HG03378 (cell line): ENCODE measurements at regions not wholly inside any gene's neighbourhood (a gene's known extent, or its start where the extent isn't known, plus 50 kb on each side); places are given as distances from the start of the nearest gene placed in this dataset.

Source experiments
- ATAC-seq: cut with Tn5 transposase; IDR thresholded peaks from one replicate; pipeline ENCODE4 v1.9.1; 2021; ENCODE audit warnings: mild to moderate bottlenecking, moderate library complexity; ENCODE audit not compliant: unreplicated experiment

DNA sequence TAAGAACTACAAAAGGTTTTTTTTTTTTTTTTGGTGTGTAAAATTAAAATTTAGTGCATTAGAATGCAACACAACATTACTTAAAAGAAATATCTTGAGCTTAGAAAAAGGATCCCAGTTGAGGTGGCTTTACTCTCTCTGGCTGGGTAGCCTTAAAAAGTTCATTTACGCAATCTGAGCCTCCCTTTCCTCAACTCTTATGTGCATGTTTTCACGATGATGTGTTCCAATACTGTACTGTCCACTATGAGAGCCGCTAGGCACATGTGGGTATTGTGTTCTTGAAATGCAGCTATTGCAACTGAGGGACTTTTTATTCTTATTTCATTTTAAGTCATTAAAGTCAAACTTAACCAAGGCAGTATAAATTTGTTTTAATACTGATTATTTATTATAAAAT, 460.9 kb upstream of the SYT1 start:
- no peak for ATAC-seq

DNA sequence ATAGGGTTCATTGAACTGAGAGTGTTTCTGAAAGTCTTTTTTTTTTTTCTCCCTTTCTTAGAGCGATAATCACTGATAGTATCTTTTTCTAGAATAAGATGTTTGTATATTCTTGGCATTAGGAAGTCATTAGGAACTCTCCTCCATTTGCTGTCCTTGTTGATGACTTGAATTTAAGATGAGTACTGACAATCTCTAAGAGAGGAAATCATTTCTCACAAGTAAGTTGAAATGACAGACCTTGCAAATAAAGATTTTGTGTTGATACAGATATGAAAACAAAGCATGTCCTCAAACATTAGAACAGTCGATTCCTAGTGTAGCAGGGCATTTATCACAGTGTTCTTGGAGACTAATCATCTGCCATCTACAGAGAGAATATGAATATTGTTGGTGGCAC, 458.4 kb upstream of the SYT1 start:
- no peak for ATAC-seq

DNA sequence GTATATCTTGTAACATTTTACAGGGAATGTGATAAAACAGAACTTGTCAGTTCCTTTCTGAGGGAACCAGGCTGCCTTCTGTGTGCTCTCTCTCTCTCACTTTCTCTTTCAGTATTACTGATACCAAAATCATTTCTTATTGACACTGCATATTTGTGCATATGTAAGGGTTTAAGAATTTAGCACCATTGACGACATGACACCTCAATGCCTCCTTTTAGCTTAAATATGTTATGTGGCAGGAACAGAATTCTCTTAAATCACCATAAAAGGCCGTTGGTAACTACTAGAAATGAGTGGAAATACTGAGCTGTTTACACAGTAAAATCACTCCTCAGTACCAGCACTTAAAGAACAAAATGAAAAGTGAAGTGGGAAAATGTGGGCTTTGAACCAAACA, 457.7 kb upstream of the SYT1 start:
- ATAC-seq: peak; percentile 96

DNA sequence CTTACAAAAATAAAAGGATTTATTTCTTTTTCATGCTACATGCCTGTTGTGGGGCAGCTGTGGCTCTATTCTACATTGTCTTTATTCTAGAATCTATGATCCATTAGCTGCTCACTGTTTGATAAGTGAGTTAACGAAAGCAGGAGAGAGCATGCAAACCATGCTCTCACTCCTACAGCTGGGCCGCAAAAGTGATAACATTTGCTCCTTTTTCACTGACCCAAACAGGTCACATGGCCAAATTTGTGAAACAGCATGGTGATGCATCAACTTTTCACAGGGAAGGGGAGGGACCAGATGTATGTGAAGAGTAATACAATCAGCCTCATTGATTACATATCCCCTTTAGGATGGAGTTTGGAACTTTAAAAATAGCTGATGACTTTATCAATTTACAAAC, 456.9 kb upstream of the SYT1 start:
- ATAC-seq: no peak

DNA sequence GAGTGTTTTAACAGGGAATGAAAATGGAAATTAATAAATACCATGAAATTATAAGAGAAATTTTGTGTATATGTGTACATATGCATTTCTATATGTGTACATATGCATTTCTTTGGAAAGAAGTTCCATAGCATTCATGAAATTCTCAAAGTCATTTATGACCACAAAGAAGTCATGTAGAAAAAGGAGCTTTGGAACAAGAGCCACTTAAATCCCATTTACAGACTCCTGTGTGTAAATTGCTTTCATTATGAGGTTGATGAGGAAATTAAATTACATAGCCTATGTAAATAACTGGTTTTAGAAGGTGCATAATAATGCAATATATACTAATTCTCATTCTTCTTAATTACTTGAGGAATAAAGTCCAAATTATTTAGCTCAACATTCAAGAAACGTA, 450.5 kb upstream of the SYT1 start:
- ATAC-seq: no peak

DNA sequence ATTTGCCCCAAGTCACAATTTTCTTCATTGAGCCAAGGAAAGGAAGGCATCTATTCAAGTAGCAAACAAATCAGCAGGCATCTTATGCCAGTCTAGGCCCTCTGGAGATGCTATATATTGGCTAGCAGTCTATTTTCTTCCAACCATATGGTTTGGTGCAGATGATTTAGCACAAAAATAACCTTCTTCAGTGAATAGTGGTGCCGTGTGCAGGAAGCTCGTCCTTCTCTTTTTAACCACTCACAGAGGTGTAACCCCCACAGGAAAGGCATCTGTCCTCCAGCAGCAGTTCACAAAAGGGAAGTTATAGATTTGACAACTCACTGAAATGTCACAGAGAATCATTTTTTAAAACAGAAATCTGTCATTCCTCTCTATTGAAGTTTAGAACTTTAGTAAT, 445.7 kb upstream of the SYT1 start:
- ATAC-seq: no peak

DNA sequence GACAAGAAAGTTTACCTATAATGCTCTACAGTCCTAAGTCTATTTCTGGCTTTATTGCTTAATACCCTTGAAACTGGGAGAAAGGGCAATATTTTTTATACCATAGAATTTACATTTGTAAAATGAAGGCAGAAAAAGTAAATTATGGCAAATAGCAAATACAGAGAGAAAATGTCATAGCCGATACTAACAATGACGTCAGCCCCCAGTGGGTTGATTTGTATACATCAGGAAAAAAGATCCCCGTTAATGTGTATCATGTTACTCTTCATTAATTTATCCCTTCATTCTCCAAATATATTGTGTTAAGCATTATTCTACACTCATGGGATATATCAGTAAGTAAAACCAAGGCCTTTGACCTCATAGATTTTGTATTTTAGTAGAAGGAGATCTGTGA, 445.1 kb upstream of the SYT1 start:
- no peak for ATAC-seq

DNA sequence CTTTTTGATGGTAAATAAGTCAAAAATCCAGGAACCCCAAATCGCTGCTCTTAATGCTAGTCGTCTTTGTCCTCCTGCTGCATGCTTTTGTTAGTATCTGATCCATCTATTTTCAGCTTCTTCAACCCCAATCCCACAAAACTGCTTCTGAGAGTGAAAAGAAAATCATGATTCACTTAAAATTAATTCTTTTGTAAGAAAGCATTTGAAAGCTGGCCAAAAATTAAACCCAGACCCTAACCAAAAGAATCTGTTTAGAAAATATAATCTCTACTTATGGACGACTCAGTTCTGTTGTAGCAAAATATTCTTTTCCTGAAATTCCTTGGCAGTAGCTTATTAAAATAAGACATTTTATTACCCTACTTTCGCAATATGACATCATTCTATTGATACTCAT, 443.6 kb upstream of the SYT1 start:
- no peak for ATAC-seq

DNA sequence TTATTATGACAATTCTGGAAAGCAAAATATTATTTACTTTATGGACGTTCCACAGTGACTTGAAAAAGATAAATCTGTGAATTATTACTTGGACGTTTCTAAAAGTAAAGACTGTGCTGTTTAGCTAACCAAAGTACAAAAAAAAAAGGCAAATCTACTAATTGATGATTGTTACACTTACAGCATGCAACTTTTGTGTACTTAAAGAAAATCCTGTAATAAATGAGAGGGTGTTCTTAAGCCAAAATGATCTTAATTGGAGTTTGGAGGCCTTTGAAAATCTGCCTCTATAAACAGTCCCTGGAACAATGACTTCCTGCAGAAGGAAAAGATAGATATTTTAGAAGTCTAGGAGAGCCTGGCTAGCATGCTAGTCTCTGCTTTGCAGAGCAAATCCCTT, 434.0 kb upstream of the SYT1 start:
- ATAC-seq: no peak

DNA sequence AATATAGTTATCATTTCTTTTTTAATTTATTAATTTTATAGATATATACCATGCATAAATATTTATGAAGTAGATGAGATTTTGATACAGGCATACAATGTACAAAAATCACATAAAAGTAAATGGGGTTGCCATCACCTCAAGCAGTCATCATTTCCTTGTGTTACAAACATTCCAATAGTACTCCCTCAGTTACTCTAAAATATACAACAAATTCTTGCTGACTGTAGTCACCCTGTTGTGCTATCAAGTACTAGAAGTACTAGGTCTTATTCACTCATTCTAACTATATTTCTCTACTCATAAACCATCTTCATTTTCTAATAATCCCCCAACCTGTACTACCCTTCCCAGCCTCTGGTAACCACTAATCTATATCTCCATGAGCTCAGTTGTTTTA, 432.6 kb upstream of the SYT1 start:
- no peak for ATAC-seq

DNA sequence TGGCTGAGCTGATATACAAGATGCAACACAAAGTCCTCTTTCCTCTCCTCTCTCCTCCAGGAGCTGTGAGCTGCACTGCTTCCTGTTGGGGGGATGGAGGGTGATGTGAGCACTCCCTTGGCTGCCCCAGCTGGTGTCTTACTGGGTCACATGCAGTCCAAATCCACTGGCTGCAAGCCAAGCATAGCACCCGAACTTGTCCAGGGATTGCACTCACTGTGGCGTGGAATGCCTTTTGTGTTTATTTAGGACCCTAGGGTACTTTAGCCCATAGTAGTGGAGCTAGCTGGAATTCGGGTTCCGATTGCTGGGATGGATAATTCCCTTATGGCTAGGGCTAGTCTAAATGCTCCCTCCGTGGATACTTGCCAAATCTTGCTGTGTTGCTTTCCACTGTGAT, 424.9 kb upstream of the SYT1 start:
- no peak for ATAC-seq

DNA sequence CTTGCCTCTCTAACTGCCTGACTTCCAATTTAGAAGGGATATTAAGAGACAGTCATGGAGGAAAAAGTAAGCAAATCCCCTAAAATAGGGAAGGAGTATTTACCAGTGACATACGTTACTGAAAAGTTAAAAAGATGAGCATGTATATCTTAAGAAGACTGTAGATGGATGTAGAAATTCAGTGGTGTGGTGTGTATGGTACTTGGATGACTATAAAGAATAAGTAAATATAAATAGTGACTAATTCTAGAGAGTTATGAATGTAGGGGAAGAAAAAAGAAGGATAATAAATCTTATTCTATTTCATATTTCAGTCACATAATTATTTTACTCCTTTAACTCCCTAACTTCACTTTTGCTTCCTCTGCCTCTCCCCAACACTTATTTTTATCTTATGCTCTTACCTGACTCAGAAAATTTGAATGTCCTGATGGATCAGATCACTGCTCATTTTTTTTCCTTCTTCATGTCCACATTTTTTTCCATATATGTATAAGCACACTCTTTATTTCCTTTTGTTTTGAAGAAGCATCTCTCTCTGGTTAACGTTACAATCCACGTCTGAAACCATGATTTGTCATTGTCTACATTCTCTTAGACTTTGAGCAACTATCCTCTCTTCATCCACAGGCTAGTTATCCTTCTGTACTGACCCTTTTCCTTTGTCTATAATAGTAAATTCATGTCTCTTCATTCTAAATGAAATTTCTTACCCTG, 422.7 kb upstream of the SYT1 start:
- no peak for ATAC-seq

DNA sequence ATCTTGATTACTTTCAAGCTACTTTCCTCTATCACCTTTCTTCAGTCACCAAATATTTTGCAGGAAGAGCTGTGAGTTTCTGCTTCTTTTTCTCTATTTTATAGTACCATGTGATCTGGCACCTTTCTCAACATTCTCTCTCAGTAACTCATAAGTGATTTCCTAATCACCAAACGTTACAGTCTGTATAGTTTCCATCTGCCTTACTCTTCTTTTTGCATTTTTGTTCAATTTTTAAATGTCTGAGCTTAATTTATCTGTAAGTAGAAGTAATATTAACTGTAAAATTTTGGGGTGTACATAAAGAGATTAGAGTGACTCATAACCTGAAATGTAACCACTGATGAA, 422.1 kb upstream of the SYT1 start:
- no peak for ATAC-seq

DNA sequence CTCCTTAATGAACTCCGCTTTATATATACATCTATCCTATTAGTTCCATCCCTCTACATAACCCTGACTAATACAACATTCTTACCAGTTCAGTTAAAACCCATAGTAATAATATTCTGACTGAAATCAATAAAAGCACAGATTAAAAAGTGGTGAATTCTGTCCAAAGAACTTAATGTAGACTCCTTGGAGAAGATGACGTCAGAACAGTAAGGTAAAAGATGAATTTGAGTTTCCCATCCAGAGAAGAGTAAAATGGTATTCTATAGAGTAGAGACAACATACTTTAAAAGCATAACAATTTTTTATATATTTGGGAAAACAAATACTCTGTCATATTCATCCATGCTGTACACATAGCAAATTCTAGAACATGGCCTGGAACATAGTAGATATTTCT, 418.0 kb upstream of the SYT1 start:
- ATAC-seq: no peak

DNA sequence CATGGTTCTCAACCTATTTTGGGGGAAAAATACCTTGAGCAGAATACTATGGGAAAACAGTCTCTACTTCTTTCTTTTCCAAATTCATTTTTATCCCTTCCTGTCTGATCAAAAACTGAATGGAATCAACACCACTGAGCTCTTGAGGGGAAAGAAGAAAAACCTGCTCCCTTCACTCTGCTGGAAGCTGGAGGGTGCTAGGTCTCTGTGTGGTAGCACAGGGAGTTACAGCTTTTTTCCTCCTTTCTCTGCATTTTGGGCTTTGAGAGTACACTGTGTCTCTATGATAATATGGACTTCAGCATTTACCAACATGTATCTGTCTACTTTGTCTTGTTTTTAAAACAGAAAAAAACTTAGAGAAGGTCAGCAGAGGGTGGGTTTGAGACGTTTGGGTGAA, 417.2 kb upstream of the SYT1 start:
- no peak for ATAC-seq

DNA sequence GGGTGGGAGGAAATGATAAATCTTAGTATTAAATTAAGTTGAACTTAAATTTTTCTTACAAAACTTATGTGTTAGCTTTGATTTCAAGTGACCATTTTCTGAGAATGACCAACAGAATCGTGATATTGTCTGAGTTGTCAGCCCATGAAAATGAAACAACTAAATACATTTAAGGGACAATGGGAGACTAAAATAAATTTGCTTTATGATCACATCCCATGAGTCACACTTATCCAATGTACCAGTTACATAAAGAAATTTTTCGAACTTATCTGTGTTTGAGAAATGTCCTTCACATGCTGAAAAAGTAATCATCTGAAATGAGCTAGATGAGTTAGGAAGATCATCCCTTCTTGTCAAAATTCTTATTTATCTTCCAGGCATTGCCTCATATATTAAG, 415.9 kb upstream of the SYT1 start:
- ATAC-seq: no peak

DNA sequence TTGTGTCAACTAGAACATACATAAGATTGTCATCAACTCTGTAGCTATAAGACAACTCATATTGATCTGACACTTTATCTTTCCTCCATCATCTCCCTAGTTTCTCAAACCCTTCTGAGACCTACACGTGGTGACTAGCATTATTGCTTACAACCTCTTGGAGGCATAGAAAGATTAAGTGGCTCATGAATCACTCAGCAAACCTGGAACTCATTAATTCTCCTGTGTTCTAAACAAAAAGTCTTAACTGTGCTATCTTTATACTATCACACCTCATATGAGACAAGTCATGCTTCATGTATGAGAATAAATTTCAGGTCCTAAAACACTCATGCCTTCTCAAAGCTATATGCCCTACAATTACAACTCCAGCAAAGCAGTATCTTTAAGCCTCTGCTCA, 408.6 kb upstream of the SYT1 start:
- ATAC-seq: no peak

DNA sequence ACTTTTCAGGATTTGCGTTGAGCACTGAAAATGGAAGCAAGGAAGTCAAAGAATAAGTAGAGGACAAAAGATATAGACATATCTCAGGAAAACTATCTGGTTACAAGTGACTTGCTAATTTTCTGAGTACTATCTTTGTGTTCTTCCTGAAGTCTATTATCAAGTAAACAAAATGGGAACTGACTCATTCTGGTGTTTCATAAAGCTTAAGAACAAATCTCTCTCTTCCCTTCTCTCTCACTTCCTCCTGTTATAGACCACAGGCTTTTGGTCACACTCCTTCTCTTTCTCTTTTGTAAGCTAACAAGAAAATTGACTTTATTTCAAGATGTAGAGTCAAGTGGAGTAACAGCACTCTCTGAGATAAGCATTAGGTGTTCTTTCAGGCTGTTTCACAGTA, 406.6 kb upstream of the SYT1 start:
- ATAC-seq: peak; percentile 100

DNA sequence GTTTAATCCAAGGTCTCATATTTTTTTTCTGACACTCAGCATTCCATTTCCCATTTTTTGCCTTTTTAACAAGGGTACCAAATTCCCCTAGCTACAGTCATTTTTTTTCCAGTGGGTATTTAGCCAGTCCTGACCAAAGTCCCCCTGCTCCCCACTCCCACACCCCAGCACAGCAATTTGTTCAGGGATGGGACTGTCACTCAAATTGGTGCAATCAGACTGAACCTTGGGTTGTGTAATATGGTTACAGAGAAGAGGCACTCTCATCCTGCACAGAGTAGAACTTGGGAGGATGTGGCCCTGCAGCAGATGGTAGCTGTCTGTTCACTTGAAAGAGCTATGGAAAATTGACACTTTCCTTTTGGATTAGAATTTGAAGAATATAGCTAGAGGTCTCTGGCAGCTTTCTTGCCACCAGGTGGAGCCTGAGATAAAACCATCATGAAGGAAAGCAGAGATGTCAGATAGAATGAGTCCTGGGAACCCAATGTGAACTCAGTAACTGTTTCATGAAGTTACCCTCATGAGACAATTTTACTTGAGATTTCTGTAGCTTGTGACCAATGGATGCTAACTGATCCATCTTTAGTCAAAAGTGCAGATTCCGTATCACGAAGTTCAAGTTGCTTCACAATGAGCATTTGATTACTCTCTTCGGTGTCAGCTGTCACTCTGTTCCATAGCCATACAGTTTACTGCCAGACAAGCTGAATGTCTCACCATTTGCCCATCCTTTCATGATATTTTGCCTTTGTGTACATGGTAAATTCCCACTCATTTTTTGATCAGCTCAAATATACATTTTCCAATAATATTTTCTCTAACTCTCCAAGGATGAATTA, 394.0 kb upstream of the SYT1 start:
- ATAC-seq: peak; percentile 52

DNA sequence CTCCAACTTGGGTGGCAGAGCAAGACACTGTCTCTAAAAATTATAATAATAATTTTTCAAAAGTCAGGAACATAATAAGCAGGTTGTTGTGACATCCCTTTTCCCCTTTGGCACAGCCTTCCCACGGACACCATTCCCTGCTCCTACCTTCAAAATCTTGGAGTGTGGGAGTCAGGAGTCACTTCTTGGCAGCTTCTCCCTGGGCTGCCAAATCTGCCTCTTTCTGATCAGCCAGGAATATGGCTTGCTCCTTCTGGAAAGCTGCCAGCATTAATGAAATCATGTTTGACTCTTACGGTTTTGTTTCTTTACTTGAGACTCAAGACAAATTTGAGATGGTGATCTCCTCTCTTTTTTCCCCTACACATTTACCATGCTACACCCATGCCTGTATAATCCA, 391.4 kb upstream of the SYT1 start:
- ATAC-seq: no peak

DNA sequence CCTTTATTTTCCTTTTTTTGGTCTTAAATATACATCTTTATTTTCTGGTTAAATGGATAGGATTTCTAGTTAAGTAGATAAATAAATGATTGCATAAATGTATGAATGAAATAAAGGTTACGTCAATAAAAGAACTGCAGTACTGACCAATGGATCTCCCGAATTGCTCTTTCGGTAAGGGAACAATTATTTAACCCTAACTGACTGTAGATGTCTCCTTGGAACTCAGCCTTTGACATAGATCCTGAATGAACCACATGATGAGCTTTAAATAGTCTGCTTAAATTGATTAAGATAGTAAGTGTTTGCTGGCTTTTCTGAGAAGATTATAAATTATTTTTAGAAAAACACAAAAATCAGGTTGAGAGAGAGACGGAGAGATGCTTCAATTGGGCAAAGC, 391.0 kb upstream of the SYT1 start:
- ATAC-seq: no peak

DNA sequence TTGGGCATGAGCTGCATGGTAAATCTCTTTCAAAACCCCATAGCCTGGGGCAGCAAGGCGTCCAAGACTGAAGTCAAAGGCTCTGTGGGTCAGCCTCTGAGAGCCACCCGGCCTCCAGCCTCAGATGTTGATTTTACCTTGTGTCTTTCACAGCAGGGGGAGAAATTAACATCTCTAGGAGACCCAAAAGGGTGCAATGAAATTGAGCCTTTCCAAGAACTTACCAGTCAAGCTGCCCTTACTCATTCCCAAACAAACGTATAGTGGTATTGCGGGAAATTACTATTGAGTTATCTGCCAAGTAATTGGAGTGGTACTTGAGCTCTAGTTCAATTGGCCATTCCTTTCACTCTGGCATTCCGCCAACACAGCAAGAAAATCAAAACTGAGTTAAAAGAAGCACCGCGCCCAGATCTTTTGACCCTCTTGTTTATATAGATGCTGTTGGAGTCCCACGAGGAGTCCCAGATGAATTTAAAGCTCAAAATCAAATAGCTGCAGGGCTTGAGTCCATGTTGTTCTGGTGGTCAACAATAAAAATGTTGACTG, 380.7 kb upstream of the SYT1 start:
- no peak for ATAC-seq
